GM12864 (cell line): ENCODE measurements at regions not wholly inside any gene's neighbourhood (a gene's known extent, or its start where the extent isn't known, plus 50 kb on each side); places are given as distances from the start of the nearest gene placed in this dataset.

Experiments used
- DNase-seq: peaks from one replicate; pipeline ENCODE4 v3.0.0-alpha.2; 2011; ENCODE audit warnings: low read depth
- H3K4me3 ChIP-seq: 2 replicates; pipeline ENCODE4 v1.5.1; 2011; ENCODE audit warnings: mild to moderate bottlenecking, low read depth, low read length, control low read depth
- CTCF ChIP-seq: IDR thresholded peaks from 2 replicates; pipeline ENCODE4 v1.5.1; 2011; ENCODE audit warnings: low read depth, mild to moderate bottlenecking, moderate library complexity, low read length, control low read depth, inconsistent platforms; ENCODE audit errors: missing control alignments

- DNase-seq: no peak
- TF ChIP-seq CTCF: no peak
- H3K4me3 ChIP-seq: no peak overlapping the region
These were observed 1756.9 kb upstream of the TENM3 start for GRCh38 chr4:180486342-180486741.

GRCh38 chr4:180489787-180490186 lies 1753.4 kb upstream of the TENM3 start:
- TF ChIP-seq CTCF: no peak
- no peak for DNase-seq
- H3K4me3 ChIP-seq: no peak overlapping the region

GRCh38 chr4:180491210-180491609 lies 1752.0 kb upstream of the TENM3 start:
- no peak for DNase-seq
- H3K4me3 ChIP-seq: no peak overlapping the region
- TF ChIP-seq CTCF: no peak

GRCh38 chr4:180493299-180493698 lies 1749.9 kb upstream of the TENM3 start:
- DNase-seq: no peak
- no peak overlapping the region for H3K4me3 ChIP-seq
- no peak for TF ChIP-seq CTCF

GRCh38 chr4:180500154-180500553 lies 1743.0 kb upstream of the TENM3 start:
- no peak for TF ChIP-seq CTCF
- no peak for DNase-seq
- no peak overlapping the region for H3K4me3 ChIP-seq

GRCh38 chr4:180512801-180513475 lies 1730.3 kb upstream of the TENM3 start:
- no peak for TF ChIP-seq CTCF
- no peak for DNase-seq
- no peak overlapping the region for H3K4me3 ChIP-seq

- no peak for DNase-seq
- TF ChIP-seq CTCF: no peak
- H3K4me3 ChIP-seq: no peak overlapping the region
These were observed 1724.3 kb upstream of the TENM3 start for GRCh38 chr4:180518906-180519305.
